ENCODE measurements at regions not wholly inside any gene's neighbourhood (a gene's known extent, or its start where the extent isn't known, plus 50 kb on each side); places are given as distances from the start of the nearest gene placed in this dataset.
A peak's percentile ranks its signal among the peaks of the same experiment; 100 is the strongest.

- CTCF ChIA-PET: interaction anchor here (0.6 kb wide), 1 partner anchor 234 kb away, joined by 3 read pairs; no protein-coding TSS in a partner anchor
- H2BK120ac ChIP-seq (ENCODE audit: low read depth, low read length): peak overlapping the region; percentile 5; the same call in 1 of the 2 replicates
Measured at GRCh38 chr2:21418456-21418855, 294.7 kb downstream of the TDRD15 start.

More at GRCh38 chr2:21418456-21418855, 294.7 kb downstream of the TDRD15 start:
- dilution Hi-C loops (cut with HindIII; ENCODE audit: low sequenced_read_pairs, unreplicated experiment): no loop called here
- intact Hi-C loops (cut with micrococcal nuclease): no loop called here
- no CpG with 5 or more reads among the region's 4 CpGs for WGBS, 2 experiments (ENCODE audit: extremely low coverage in 2 of 2, insufficient read length in 1 of 2)
- Histone ChIP-seq H2AK5ac (ENCODE audit: low read depth, low read length) (no peak overlapping the region), H3K79me1 (ENCODE audit: low read depth in 1 of 2, low read length in 2 of 2) (no peaks in the 10 kb centered on the region), H3K4me1 (ENCODE audit: control insufficient read depth, insufficient read depth, low read length) (peaks cover 9% of the 10 kb centered on the region), H3K4me3 (ENCODE audit: insufficient read depth, low read depth, low read length) (no peak overlapping the region), H3K9me3 (ENCODE audit: control insufficient read depth, insufficient read depth, low read length) (no peaks in the 10 kb centered on the region), H4K91ac (ENCODE audit: insufficient read depth, low read depth, low read length) (no peak overlapping the region), H3K27me3 (ENCODE audit: control insufficient read depth, insufficient read depth, low read length) (no peaks in the 10 kb centered on the region), H3K56ac (ENCODE audit: extremely low read depth, insufficient read depth, low read length) (no peak overlapping the region), H3K4ac (ENCODE audit: low read depth, low read length) (no peak overlapping the region), H2AK9ac (replicated peaks; ENCODE audit: low read depth, low read length, poor library complexity) (no peak overlapping the region), H3K9me1 (ENCODE audit: insufficient read depth, low read length) (peaks cover 9% of the 10 kb centered on the region), H2BK20ac (ENCODE audit: low read depth, low read length) (peak overlapping the region; percentile 10; the same call in 1 of the 2 replicates), H3K18ac (ENCODE audit: low read depth, low read length) (peak overlapping the region; percentile 18; the same call in 1 of the 2 replicates), H3K23ac (ENCODE audit: low read depth, low read length) (no peak overlapping the region), H4K8ac (ENCODE audit: low read depth in 2 of 2, low read length in 2 of 2) (no peak overlapping the region; a peak in 1 of 4 replicates), H3K27ac (ENCODE audit: insufficient read depth, low read length) (no peak overlapping the region), H3K36me3 (ENCODE audit: control insufficient read depth, insufficient read depth, low read length) (no peaks in the 10 kb centered on the region), H3K14ac (replicated peaks; ENCODE audit: low read depth, low read length) (no peak overlapping the region), H2BK15ac (ENCODE audit: low read depth, low read length) (no peak overlapping the region), H3K9ac (ENCODE audit: low read depth, low read length) (no peak overlapping the region), H3K4me2 (ENCODE audit: low read depth, low read length) (no peak overlapping the region), H2AFZ (replicated peaks; ENCODE audit: low read length, poor library complexity) (no peak overlapping the region), H4K20me1 (ENCODE audit: insufficient read depth, low read length) (no peaks in the 10 kb centered on the region), H2BK5ac (ENCODE audit: low read depth, low read length, poor library complexity, severe bottlenecking) (peak overlapping the region; percentile 61), H4K5ac (ENCODE audit: low read depth, low read length) (no peak overlapping the region; the same call in 1 of the 2 replicates)
- no TSS peak for BruUV-seq (replicated peaks)
- no peak for TF ChIP-seq RCOR1 (IDR thresholded peaks at IDR 0.05; ENCODE audit: insufficient replicate concordance, low read length)
- no peak for TF ChIP-seq MXI1 (IDR thresholded peaks at IDR 0.05; ENCODE audit: borderline replicate concordance, low read depth, low read length)
- TF ChIP-seq, protein P1, sequence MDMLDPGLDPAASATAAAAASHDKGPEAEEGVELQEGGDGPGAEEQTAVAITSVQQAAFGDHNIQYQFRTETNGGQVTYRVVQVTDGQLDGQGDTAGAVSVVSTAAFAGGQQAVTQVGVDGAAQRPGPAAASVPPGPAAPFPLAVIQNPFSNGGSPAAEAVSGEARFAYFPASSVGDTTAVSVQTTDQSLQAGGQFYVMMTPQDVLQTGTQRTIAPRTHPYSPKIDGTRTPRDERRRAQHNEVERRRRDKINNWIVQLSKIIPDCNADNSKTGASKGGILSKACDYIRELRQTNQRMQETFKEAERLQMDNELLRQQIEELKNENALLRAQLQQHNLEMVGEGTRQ (IDR thresholded peaks at IDR 0.05; ENCODE audit: low read depth, low read length): no peak
- TF ChIP-seq, protein P2, sequence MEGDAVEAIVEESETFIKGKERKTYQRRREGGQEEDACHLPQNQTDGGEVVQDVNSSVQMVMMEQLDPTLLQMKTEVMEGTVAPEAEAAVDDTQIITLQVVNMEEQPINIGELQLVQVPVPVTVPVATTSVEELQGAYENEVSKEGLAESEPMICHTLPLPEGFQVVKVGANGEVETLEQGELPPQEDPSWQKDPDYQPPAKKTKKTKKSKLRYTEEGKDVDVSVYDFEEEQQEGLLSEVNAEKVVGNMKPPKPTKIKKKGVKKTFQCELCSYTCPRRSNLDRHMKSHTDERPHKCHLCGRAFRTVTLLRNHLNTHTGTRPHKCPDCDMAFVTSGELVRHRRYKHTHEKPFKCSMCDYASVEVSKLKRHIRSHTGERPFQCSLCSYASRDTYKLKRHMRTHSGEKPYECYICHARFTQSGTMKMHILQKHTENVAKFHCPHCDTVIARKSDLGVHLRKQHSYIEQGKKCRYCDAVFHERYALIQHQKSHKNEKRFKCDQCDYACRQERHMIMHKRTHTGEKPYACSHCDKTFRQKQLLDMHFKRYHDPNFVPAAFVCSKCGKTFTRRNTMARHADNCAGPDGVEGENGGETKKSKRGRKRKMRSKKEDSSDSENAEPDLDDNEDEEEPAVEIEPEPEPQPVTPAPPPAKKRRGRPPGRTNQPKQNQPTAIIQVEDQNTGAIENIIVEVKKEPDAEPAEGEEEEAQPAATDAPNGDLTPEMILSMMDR (conservative IDR thresholded peaks at IDR 0.05; ENCODE audit: low read depth, low read length): no peak
- TF ChIP-seq CEBPB (IDR thresholded peaks at IDR 0.05; ENCODE audit: low read depth, low read length): peak; percentile 38; the same call in 1 of the 2 replicates
- no peak for ATAC-seq (ENCODE audit: low read depth)
- in situ Hi-C loops (cut with MboI; ENCODE audit: low sequenced_read_pairs): no loop called here
- POLR2A ChIA-PET (ENCODE audit: unreplicated experiment): no interaction called here
- DNase-seq: peak; percentile 62

Measured in IMR-90 (cell line).